Choroid plexus epithelial cell (primary cell): ENCODE measurements at regions not wholly inside any gene's neighbourhood (a gene's known extent, or its start where the extent isn't known, plus 50 kb on each side); places are given as distances from the start of the nearest gene placed in this dataset.
A peak's percentile ranks its signal among the peaks of the same experiment; 100 is the strongest.

Source experiments
- DNase-seq: peaks from one replicate; pipeline ENCODE4 v3.0.0-alpha.2; 2010; ENCODE audit warnings: low read depth
- H3K4me3 ChIP-seq: 2 replicates; pipeline ENCODE4 v1.5.1; 2011; ENCODE audit warnings: low read depth, mild to moderate bottlenecking, control low read depth, low read length, moderate library complexity
- TF ChIP-seq, protein P1 (sequence below): conservative IDR thresholded peaks from 2 replicates; pipeline ENCODE4 v1.5.1; 2011; ENCODE audit warnings: low read depth, mild to moderate bottlenecking, control low read depth, inconsistent platforms, low read length, moderate library complexity

GRCh38 chr2:146776596-146776995 lies 1068.2 kb upstream of the ACVR2A start:
- DNase-seq = no peak
- no peak overlapping the region for H3K4me3 ChIP-seq

DNA sequence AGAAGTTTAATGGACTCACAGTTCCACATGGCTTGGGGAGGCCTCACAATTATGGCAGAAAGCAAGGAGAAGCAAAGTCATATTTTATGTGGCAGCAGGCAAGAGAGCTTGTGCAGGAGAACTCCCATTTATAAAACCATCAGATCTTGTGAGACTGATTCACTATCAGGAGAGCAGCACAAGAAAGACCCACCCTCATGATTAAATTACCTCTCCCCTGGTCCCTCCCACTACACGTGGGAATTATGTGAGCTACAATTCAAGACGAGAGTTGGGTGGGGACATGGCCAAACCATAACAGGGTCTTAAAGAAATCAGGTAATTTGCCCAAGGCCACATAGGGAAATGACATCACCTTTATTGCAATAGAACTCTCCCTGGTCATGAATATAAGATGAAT lies 1073.3 kb upstream of the ACVR2A start:
- TF ChIP-seq, protein P1, sequence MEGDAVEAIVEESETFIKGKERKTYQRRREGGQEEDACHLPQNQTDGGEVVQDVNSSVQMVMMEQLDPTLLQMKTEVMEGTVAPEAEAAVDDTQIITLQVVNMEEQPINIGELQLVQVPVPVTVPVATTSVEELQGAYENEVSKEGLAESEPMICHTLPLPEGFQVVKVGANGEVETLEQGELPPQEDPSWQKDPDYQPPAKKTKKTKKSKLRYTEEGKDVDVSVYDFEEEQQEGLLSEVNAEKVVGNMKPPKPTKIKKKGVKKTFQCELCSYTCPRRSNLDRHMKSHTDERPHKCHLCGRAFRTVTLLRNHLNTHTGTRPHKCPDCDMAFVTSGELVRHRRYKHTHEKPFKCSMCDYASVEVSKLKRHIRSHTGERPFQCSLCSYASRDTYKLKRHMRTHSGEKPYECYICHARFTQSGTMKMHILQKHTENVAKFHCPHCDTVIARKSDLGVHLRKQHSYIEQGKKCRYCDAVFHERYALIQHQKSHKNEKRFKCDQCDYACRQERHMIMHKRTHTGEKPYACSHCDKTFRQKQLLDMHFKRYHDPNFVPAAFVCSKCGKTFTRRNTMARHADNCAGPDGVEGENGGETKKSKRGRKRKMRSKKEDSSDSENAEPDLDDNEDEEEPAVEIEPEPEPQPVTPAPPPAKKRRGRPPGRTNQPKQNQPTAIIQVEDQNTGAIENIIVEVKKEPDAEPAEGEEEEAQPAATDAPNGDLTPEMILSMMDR = no peak
- no peak overlapping the region for H3K4me3 ChIP-seq
- no peak for DNase-seq

More at GRCh38 chr2:146776596-146776995, 1068.2 kb upstream of the ACVR2A start:
- TF ChIP-seq, protein P1 = no peak

- peak; percentile 59 for DNase-seq
- H3K4me3 ChIP-seq = no peak overlapping the region
- TF ChIP-seq, protein P1 = no peak
These were observed 1080.5 kb upstream of the ACVR2A start for GRCh38 chr2:146764301-146764700.

- TF ChIP-seq, protein P1 = no peak
- no peak for DNase-seq
- H3K4me3 ChIP-seq = no peak overlapping the region
These were observed 1082.0 kb upstream of the ACVR2A start for GRCh38 chr2:146762786-146763185.

DNA sequence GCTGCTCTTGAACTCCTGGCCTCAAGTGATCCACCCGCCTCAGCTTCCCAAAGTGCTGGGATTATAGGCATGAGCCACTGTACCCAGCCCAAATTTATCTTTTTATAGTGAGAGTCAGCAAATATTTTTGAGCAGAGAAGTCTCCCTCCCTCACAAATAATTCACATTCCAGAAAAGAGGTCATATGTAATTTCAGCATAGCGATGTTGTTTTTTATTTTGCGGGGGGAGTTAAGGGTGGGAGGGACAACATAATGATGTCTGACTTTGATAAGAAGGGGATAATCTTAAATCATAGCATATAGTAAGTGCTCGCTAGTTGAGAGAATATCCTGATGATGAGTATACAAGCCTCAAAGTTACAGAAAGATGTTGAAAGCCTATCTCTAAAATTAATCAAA lies 1090.2 kb upstream of the ACVR2A start:
- TF ChIP-seq, protein P1 = no peak
- H3K4me3 ChIP-seq = no peak overlapping the region
- no peak for DNase-seq

DNA sequence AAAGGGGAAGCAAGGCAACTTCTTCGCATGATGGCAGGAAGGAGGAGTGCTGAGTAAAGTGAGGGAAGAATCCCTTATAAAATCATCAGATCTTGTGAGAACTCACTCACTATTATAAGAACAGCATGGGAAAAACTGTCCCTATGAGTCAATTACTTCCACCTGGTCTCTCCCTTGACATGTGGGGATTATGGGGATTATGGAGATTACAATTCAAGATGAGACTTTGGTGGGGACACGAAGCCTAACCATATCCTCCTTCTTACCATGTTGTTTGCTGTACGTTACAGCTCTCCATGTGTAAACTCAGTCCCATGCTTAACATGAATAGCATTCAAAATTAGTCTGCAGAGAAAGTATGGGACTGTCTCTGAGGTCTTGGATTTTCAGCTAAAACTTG lies 1096.8 kb upstream of the ACVR2A start:
- H3K4me3 ChIP-seq = no peak overlapping the region
- TF ChIP-seq, protein P1 = no peak
- no peak for DNase-seq

- no peak for DNase-seq
- H3K4me3 ChIP-seq = no peak overlapping the region
- TF ChIP-seq, protein P1 = no peak
These were observed 1103.6 kb upstream of the ACVR2A start for GRCh38 chr2:146741260-146741659.
